SK-N-SH treated with all-trans-retinoic acid at 6 μM for 48 hours (cell line): ENCODE measurements at regions not wholly inside any gene's neighbourhood (a gene's known extent, or its start where the extent isn't known, plus 50 kb on each side); places are given as distances from the start of the nearest gene placed in this dataset.

Source experiments
- ATAC-seq: fragments of 200-7000 bp; cut with Tn5 transposase; 3 replicates; pipeline ENCODE4 v1.9.1; 2020; ENCODE audit warnings: mild to moderate bottlenecking, moderate library complexity
- ARNTL ChIP-seq: fragments of 450-650 bp; formaldehyde crosslinking; IDR thresholded peaks from 2 replicates; pipeline ENCODE4 v1.5.0; 2020; ENCODE audit warnings: low read depth, mild to moderate bottlenecking, moderate library complexity, borderline replicate concordance
- BACH2 ChIP-seq: fragments of 250-450 bp; sonication (Bioruptor Pico); IDR thresholded peaks from 2 replicates; pipeline ENCODE4 v1.9.0; 2021; ENCODE audit warnings: mild to moderate bottlenecking, borderline replicate concordance
- CREB5 ChIP-seq: fragments of 250-450 bp; sonication (Bioruptor Pico); IDR thresholded peaks from 2 replicates; pipeline ENCODE4 v1.5.1; 2020; ENCODE audit warnings: low read depth, mild to moderate bottlenecking, moderate library complexity
- CSDC2 ChIP-seq: fragments of 250-450 bp; sonication (Bioruptor Pico); IDR thresholded peaks from 2 replicates; pipeline ENCODE4 v1.5.0; 2020; ENCODE audit warnings: mild to moderate bottlenecking, moderate library complexity
- ESRRG ChIP-seq: fragments of 250-450 bp; sonication (Bioruptor Pico); IDR thresholded peaks from 2 replicates; pipeline ENCODE4 v1.6.1; 2021; ENCODE audit warnings: mild to moderate bottlenecking
- GLIS3 ChIP-seq: fragments of 250-450 bp; sonication (Bioruptor Pico); IDR thresholded peaks from 2 replicates; pipeline ENCODE4 v1.5.0; 2020; ENCODE audit warnings: mild to moderate bottlenecking, moderate library complexity
- ISL1 ChIP-seq: fragments of 250-450 bp; sonication (Bioruptor Pico); IDR thresholded peaks from 2 replicates; pipeline ENCODE4 v2.1.2; 2022; ENCODE audit warnings: mild to moderate bottlenecking, moderate library complexity
- OSR1 ChIP-seq: fragments of 250-450 bp; sonication (Bioruptor Pico); IDR thresholded peaks from 2 replicates; pipeline ENCODE4 v1.8.0; 2022; ENCODE audit warnings: moderate library complexity, mild to moderate bottlenecking, inconsistent platforms
- PATZ1 ChIP-seq: fragments of 250-450 bp; sonication (Bioruptor Pico); IDR thresholded peaks from 2 replicates; pipeline ENCODE4 v1.8.0; 2020; ENCODE audit warnings: mild to moderate bottlenecking, moderate library complexity, borderline replicate concordance
- POU6F1 ChIP-seq: fragments of 250-450 bp; sonication (Bioruptor Pico); IDR thresholded peaks from 2 replicates; pipeline ENCODE4 v1.8.0; 2021; ENCODE audit warnings: low read depth, mild to moderate bottlenecking, moderate library complexity, borderline replicate concordance
- PPARA ChIP-seq: fragments of 250-450 bp; sonication (Bioruptor Pico); IDR thresholded peaks from 2 replicates; pipeline ENCODE4 v1.5.0; 2020; ENCODE audit warnings: mild to moderate bottlenecking, borderline replicate concordance
- RARB ChIP-seq: fragments of 250-450 bp; sonication (Bioruptor Pico); IDR thresholded peaks from 2 replicates; pipeline ENCODE4 v1.8.0; 2021; ENCODE audit warnings: mild to moderate bottlenecking, moderate library complexity
- SNAI2 ChIP-seq: fragments of 250-450 bp; sonication (Bioruptor Pico); IDR thresholded peaks from 2 replicates; pipeline ENCODE4 v1.5.0; 2020; ENCODE audit warnings: mild to moderate bottlenecking, moderate library complexity
- TCF4 ChIP-seq: fragments of 250-450 bp; sonication (Bioruptor Pico); IDR thresholded peaks from 2 replicates; pipeline ENCODE4 v1.8.0; 2021; ENCODE audit warnings: mild to moderate bottlenecking, moderate library complexity, borderline replicate concordance
- TOX ChIP-seq: fragments of 250-450 bp; sonication (Bioruptor Pico); IDR thresholded peaks from 2 replicates; pipeline ENCODE4 v1.8.0; 2021; ENCODE audit warnings: mild to moderate bottlenecking, moderate library complexity, borderline replicate concordance
- ZC3H10 ChIP-seq: fragments of 250-450 bp; sonication (Bioruptor Pico); IDR thresholded peaks from 2 replicates; pipeline ENCODE4 v1.5.1; 2021; ENCODE audit warnings: mild to moderate bottlenecking, moderate library complexity
- ZFP3 ChIP-seq: fragments of 250-450 bp; sonication (Bioruptor Pico); IDR thresholded peaks from 2 replicates; pipeline ENCODE4 v1.5.0; 2020; ENCODE audit warnings: mild to moderate bottlenecking, moderate library complexity
- ZFP30 ChIP-seq: fragments of 450-650 bp; formaldehyde crosslinking; IDR thresholded peaks from 2 replicates; pipeline ENCODE4 v1.5.0; 2022; ENCODE audit warnings: mild to moderate bottlenecking, moderate library complexity
- ZNF565 ChIP-seq: fragments of 450-650 bp; formaldehyde crosslinking; conservative IDR thresholded peaks from 2 replicates; pipeline ENCODE4 v1.5.0; 2020; ENCODE audit warnings: low read depth, mild to moderate bottlenecking, moderate library complexity
- ZNF70 ChIP-seq: fragments of 450-650 bp; formaldehyde crosslinking; IDR thresholded peaks from 2 replicates; pipeline ENCODE4 v1.5.0; 2020; ENCODE audit warnings: mild to moderate bottlenecking, moderate library complexity
- ZNF8 ChIP-seq: fragments of 450-650 bp; formaldehyde crosslinking; IDR thresholded peaks from 2 replicates; pipeline ENCODE4 v1.5.0; 2020; ENCODE audit warnings: mild to moderate bottlenecking, moderate library complexity
- TF ChIP-seq, protein P1 (sequence below): fragments of 250-450 bp; sonication (Bioruptor Pico); IDR thresholded peaks from 2 replicates; pipeline ENCODE4 v1.5.0; 2020; ENCODE audit warnings: mild to moderate bottlenecking, moderate library complexity
- TF ChIP-seq, protein P2 (sequence below): fragments of 250-450 bp; sonication (Bioruptor Pico); IDR thresholded peaks from 2 replicates; pipeline ENCODE4 v1.5.1; 2021; ENCODE audit warnings: mild to moderate bottlenecking, moderate library complexity

DNA sequence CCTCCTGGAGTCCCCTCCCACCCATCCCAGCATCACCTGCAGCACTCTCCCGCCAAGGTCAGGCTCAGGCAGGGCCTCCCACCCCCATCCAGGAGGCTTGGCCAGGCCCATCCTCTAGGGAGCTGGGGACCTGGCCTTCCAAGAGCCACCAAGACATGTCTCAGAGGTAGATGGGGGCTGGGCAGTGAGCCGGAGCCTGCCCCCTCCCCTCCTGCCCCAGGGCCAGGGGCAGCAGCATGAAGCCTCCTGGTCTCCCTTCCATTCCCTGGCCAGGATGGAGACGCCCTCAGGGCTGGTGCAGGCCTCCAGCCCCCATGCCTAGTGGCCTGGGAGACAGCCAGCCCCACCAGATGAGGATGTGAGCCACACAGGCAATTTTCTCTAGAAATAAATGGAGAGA is 69.3 kb upstream of the C14orf180 start:
- TF ChIP-seq SNAI2 (CRISPR knock-in tag): no peak
- TF ChIP-seq PPARA: no peak
- TF ChIP-seq ZC3H10 (CRISPR knock-in tag): no peak
- TF ChIP-seq, protein P1, sequence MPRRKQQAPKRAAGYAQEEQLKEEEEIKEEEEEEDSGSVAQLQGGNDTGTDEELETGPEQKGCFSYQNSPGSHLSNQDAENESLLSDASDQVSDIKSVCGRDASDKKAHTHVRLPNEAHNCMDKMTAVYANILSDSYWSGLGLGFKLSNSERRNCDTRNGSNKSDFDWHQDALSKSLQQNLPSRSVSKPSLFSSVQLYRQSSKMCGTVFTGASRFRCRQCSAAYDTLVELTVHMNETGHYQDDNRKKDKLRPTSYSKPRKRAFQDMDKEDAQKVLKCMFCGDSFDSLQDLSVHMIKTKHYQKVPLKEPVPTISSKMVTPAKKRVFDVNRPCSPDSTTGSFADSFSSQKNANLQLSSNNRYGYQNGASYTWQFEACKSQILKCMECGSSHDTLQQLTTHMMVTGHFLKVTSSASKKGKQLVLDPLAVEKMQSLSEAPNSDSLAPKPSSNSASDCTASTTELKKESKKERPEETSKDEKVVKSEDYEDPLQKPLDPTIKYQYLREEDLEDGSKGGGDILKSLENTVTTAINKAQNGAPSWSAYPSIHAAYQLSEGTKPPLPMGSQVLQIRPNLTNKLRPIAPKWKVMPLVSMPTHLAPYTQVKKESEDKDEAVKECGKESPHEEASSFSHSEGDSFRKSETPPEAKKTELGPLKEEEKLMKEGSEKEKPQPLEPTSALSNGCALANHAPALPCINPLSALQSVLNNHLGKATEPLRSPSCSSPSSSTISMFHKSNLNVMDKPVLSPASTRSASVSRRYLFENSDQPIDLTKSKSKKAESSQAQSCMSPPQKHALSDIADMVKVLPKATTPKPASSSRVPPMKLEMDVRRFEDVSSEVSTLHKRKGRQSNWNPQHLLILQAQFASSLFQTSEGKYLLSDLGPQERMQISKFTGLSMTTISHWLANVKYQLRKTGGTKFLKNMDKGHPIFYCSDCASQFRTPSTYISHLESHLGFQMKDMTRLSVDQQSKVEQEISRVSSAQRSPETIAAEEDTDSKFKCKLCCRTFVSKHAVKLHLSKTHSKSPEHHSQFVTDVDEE (CRISPR knock-in tag): no peak
- TF ChIP-seq ZFP3 (CRISPR knock-in tag): no peak
- no peak for TF ChIP-seq CSDC2 (CRISPR knock-in tag)
- no peak for TF ChIP-seq CREB5 (CRISPR knock-in tag)
- ATAC-seq: no peak

GRCh38 chr14:104510794-104511611 is 68.6 kb upstream of the C14orf180 start:
- no peak for TF ChIP-seq ZFP3 (CRISPR knock-in tag)
- TF ChIP-seq POU6F1 (CRISPR knock-in tag): no peak
- TF ChIP-seq ISL1: no peak
- no peak for TF ChIP-seq RARB
- TF ChIP-seq CREB5 (CRISPR knock-in tag): no peak
- TF ChIP-seq PPARA: no peak
- TF ChIP-seq ZNF565 (CRISPR knock-in tag): no peak
- TF ChIP-seq ARNTL (CRISPR knock-in tag): no peak
- TF ChIP-seq, protein P2, sequence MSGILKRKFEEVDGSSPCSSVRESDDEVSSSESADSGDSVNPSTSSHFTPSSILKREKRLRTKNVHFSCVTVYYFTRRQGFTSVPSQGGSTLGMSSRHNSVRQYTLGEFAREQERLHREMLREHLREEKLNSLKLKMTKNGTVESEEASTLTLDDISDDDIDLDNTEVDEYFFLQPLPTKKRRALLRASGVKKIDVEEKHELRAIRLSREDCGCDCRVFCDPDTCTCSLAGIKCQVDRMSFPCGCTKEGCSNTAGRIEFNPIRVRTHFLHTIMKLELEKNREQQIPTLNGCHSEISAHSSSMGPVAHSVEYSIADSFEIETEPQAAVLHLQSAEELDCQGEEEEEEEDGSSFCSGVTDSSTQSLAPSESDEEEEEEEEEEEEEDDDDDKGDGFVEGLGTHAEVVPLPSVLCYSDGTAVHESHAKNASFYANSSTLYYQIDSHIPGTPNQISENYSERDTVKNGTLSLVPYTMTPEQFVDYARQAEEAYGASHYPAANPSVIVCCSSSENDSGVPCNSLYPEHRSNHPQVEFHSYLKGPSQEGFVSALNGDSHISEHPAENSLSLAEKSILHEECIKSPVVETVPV: no peak
- no peak for TF ChIP-seq ESRRG (CRISPR knock-in tag)
- no peak for TF ChIP-seq ZC3H10 (CRISPR knock-in tag)
- no peak for TF ChIP-seq TOX
- TF ChIP-seq ZFP30: no peak
- no peak for TF ChIP-seq OSR1 (CRISPR knock-in tag)

GRCh38 chr14:104512061-104512460 is 67.5 kb upstream of the C14orf180 start:
- no peak for ATAC-seq
- no peak for TF ChIP-seq CREB5 (CRISPR knock-in tag)
- no peak for TF ChIP-seq ZC3H10 (CRISPR knock-in tag)
- TF ChIP-seq OSR1 (CRISPR knock-in tag): no peak
- no peak for TF ChIP-seq SNAI2 (CRISPR knock-in tag)
- TF ChIP-seq ZNF70 (CRISPR knock-in tag): no peak
- TF ChIP-seq RARB: no peak
- TF ChIP-seq ZNF565 (CRISPR knock-in tag): no peak
- no peak for TF ChIP-seq TOX
- TF ChIP-seq ZNF8 (CRISPR knock-in tag): no peak
- TF ChIP-seq TCF4 (CRISPR knock-in tag): no peak
- no peak for TF ChIP-seq GLIS3 (CRISPR knock-in tag)
- no peak for TF ChIP-seq CSDC2 (CRISPR knock-in tag)
- TF ChIP-seq PATZ1 (CRISPR knock-in tag): no peak
- TF ChIP-seq ZFP30: no peak
- TF ChIP-seq BACH2 (CRISPR knock-in tag): no peak
- TF ChIP-seq ARNTL (CRISPR knock-in tag): no peak
- TF ChIP-seq ZFP3 (CRISPR knock-in tag): no peak

More at GRCh38 chr14:104510794-104511611, 68.6 kb upstream of the C14orf180 start:
- no peak for ATAC-seq
